H9 (cell line): ENCODE measurements at regions not wholly inside any gene's neighbourhood (a gene's known extent, or its start where the extent isn't known, plus 50 kb on each side); places are given as distances from the start of the nearest gene placed in this dataset.

ENCODE experiments used
- DNase-seq: peaks from one replicate; pipeline ENCODE4 v3.0.0-alpha.2; 2017
- H2AFZ ChIP-seq: one replicate; pipeline ENCODE4 v1.6.1; 2013; ENCODE audit warnings: mild to moderate bottlenecking, low read length, control low read depth, moderate library complexity
- H2AK5ac ChIP-seq: 2 replicates; pipeline ENCODE4 v1.6.1; 2013; ENCODE audit warnings: low read length, control low read depth, mixed read lengths; ENCODE audit not compliant: insufficient read length
- H2BK120ac ChIP-seq: one replicate; pipeline ENCODE4 v1.6.1; 2013; ENCODE audit warnings: low read depth, mild to moderate bottlenecking, low read length, control low read depth, inconsistent platforms; ENCODE audit not compliant: poor library complexity, severe bottlenecking
- H2BK12ac ChIP-seq: 2 replicates; pipeline ENCODE4 v1.6.1; 2013; ENCODE audit warnings: low read length, control low read depth, mixed read lengths, low read depth; ENCODE audit not compliant: insufficient read length
- H2BK15ac ChIP-seq: 2 replicates; pipeline ENCODE4 v1.6.1; 2013; ENCODE audit warnings: low read depth, low read length, control low read depth
- H2BK20ac ChIP-seq: one replicate; pipeline ENCODE4 v1.6.1; 2013; ENCODE audit warnings: low read depth, mild to moderate bottlenecking, low read length, control low read depth, inconsistent platforms; ENCODE audit not compliant: poor library complexity, severe bottlenecking
- H2BK5ac ChIP-seq: 2 replicates; pipeline ENCODE4 v1.6.1; 2013; ENCODE audit warnings: low read length, control low read depth, mixed read lengths; ENCODE audit not compliant: insufficient read length
- H3K14ac ChIP-seq: 2 replicates; pipeline ENCODE4 v1.6.1; 2013; ENCODE audit warnings: low read length, control low read depth; ENCODE audit not compliant: insufficient read depth
- H3K18ac ChIP-seq: 2 replicates; pipeline ENCODE4 v1.6.1; 2013; ENCODE audit warnings: low read depth, mild to moderate bottlenecking, mixed read lengths, low read length, control low read depth; ENCODE audit not compliant: insufficient read length
- H3K23ac ChIP-seq: 2 replicates; pipeline ENCODE4 v1.6.1; 2013; ENCODE audit warnings: low read length, control low read depth, mixed read lengths, low read depth; ENCODE audit not compliant: insufficient read length
- H3K23me2 ChIP-seq: 2 replicates; pipeline ENCODE4 v1.6.1; 2013; ENCODE audit warnings: low read depth, mild to moderate bottlenecking, mixed read lengths, low read length, control low read depth; ENCODE audit not compliant: insufficient read length, poor library complexity, severe bottlenecking
- H3K27ac ChIP-seq: 2 replicates; pipeline ENCODE4 v1.5.1; 2013; ENCODE audit warnings: low read length, control low read depth, mixed read lengths, low read depth; ENCODE audit not compliant: insufficient read length
- H3K27me3 ChIP-seq: 2 replicates; pipeline ENCODE4 v1.6.1; 2013; ENCODE audit warnings: low read length, control low read depth, inconsistent platforms; ENCODE audit not compliant: insufficient read depth
- H3K4ac ChIP-seq: 2 replicates; pipeline ENCODE4 v1.6.1; 2013; ENCODE audit warnings: low read depth, mild to moderate bottlenecking, control low read depth, inconsistent platforms, low read length, moderate library complexity
- H3K4me1 ChIP-seq: 2 replicates; pipeline ENCODE4 v1.6.1; 2013; ENCODE audit warnings: low read length, control low read depth, inconsistent platforms; ENCODE audit not compliant: insufficient read depth
- H3K4me2 ChIP-seq: 2 replicates; pipeline ENCODE4 v1.6.1; 2013; ENCODE audit warnings: low read length, control low read depth, mixed read lengths; ENCODE audit not compliant: insufficient read length, insufficient read depth
- H3K56ac ChIP-seq: 2 replicates; pipeline ENCODE4 v1.6.1; 2013; ENCODE audit warnings: low read depth, mild to moderate bottlenecking, mixed read lengths, low read length, control low read depth; ENCODE audit not compliant: insufficient read length
- H3K79me1 ChIP-seq: 2 replicates; pipeline ENCODE4 v1.6.1; 2013; ENCODE audit warnings: low read depth, mild to moderate bottlenecking, moderate library complexity, low read length, control low read depth, inconsistent platforms; ENCODE audit not compliant: insufficient read depth, poor library complexity, severe bottlenecking
- H3K79me2 ChIP-seq: 2 replicates; pipeline ENCODE4 v1.6.1; 2013; ENCODE audit warnings: low read length, control low read depth, inconsistent platforms; ENCODE audit not compliant: insufficient read depth
- H3K9ac ChIP-seq: 2 replicates; pipeline ENCODE4 v1.6.1; 2013; ENCODE audit warnings: low read length, control low read depth, mixed read lengths; ENCODE audit not compliant: insufficient read length; ENCODE audit errors: extremely low read depth
- H3K9me3 ChIP-seq: one replicate; pipeline ENCODE4 v1.6.1; 2013; ENCODE audit warnings: low read depth, low read length, inconsistent platforms; ENCODE audit not compliant: control insufficient read depth
- H3T11ph ChIP-seq: one replicate; pipeline ENCODE4 v1.6.1; 2013; ENCODE audit warnings: mild to moderate bottlenecking, low read length, control low read depth, inconsistent platforms
- H4K20me1 ChIP-seq: one replicate; pipeline ENCODE4 v1.6.1; 2013; ENCODE audit not compliant: control insufficient read depth, insufficient read length, insufficient read depth
- H4K5ac ChIP-seq: 2 replicates; pipeline ENCODE4 v1.6.1; 2013; ENCODE audit warnings: low read depth, mild to moderate bottlenecking, mixed read lengths, low read length, control low read depth; ENCODE audit not compliant: insufficient read length
- H4K8ac ChIP-seq: replicated peaks from 2 replicates; pipeline ENCODE4 v1.6.1; 2013; ENCODE audit warnings: low read length, control low read depth, mixed read lengths, low read depth; ENCODE audit not compliant: insufficient read length
- H4K91ac ChIP-seq: 2 replicates; pipeline ENCODE4 v1.6.1; 2013; ENCODE audit warnings: low read depth, mild to moderate bottlenecking, moderate library complexity, mixed read lengths, low read length, control low read depth; ENCODE audit not compliant: insufficient read length
- H3K27ac Mint-ChIP-seq, 3 experiments: 2 replicates in 2 of 3; 3 replicates in 1 of 3; pipeline ENCODE4 v1.8.0; 2020 to 2021; ENCODE audit warnings: mixed read lengths in 3 of 3, mild to moderate bottlenecking in 1 of 3, moderate library complexity in 1 of 3
- H3K27me3 Mint-ChIP-seq: 2 replicates; pipeline ENCODE4 v1.8.0; 2021; ENCODE audit warnings: low read depth, mild to moderate bottlenecking, moderate library complexity, mixed read lengths
- H3K36me3 Mint-ChIP-seq, 3 experiments: 2 replicates in 2 of 3; 3 replicates in 1 of 3; pipeline ENCODE4 v1.8.0; 2020 to 2021; ENCODE audit warnings: low read depth in 3 of 3, mixed read lengths in 3 of 3; ENCODE audit not compliant: insufficient read depth in 1 of 3
- H3K4me1 Mint-ChIP-seq, 2 experiments: 2 replicates each; pipeline ENCODE4 v1.8.0; 2020; ENCODE audit warnings: mixed read lengths in 2 of 2
- H3K4me3 Mint-ChIP-seq, 2 experiments: 2 replicates in 1 of 2; 3 replicates in 1 of 2; pipeline ENCODE4 v1.8.0; 2020 to 2021; ENCODE audit warnings: mild to moderate bottlenecking in 2 of 2, mixed read lengths in 2 of 2, moderate library complexity in 1 of 2
- H3K9me3 Mint-ChIP-seq, 2 experiments: 2 replicates in 1 of 2; 3 replicates in 1 of 2; pipeline ENCODE4 v1.8.0; 2020; ENCODE audit warnings: mild to moderate bottlenecking in 2 of 2, mixed read lengths in 2 of 2, moderate library complexity in 1 of 2
- WGBS: extraction: QIAGEN DNeasy Blood & Tissue Kit; methylation state at CpG from one replicate; pipeline ENCODE4 v1.1.7; 2013; ENCODE audit warnings: missing lambda C conversion rate, low lambda C conversion rate, mixed read lengths; ENCODE audit not compliant: insufficient read length; ENCODE audit errors: extremely low coverage; 5-methylcytosine and 5-hydroxymethylcytosine counted together
- TF ChIP-seq, protein P1 (sequence below): fragments of 200-600 bp; sonication (generic); conservative IDR thresholded peaks from 3 replicates; pipeline ENCODE4 v1.8.0; 2021; ENCODE audit warnings: antibody characterized with exemption, mild to moderate bottlenecking

- H3K79me1 ChIP-seq, result no peaks in the 10 kb centered on the region
- no peak for DNase-seq
- H2AK5ac ChIP-seq, result no peak overlapping the region
- H3K4me1 ChIP-seq, result no peaks in the 10 kb centered on the region
- no peaks in the 10 kb centered on the region for H3K36me3 Mint-ChIP-seq
- H3K9me3 ChIP-seq, result no peaks in the 10 kb centered on the region
- no peak overlapping the region for H4K91ac ChIP-seq
- H3K4me3 Mint-ChIP-seq, result no peak overlapping the region
- no peak overlapping the region for H2BK20ac ChIP-seq
- no peak overlapping the region for H3T11ph ChIP-seq
- no peak overlapping the region for H3K18ac ChIP-seq
- H3K27ac ChIP-seq, result no peak overlapping the region
- H2AFZ ChIP-seq, result no peak overlapping the region
- no peaks in the 10 kb centered on the region for H3K79me2 ChIP-seq
- H3K9ac ChIP-seq, result no peak overlapping the region
- H4K5ac ChIP-seq, result no peak overlapping the region
- H3K23me2 ChIP-seq, result no peaks in the 10 kb centered on the region
- no peak overlapping the region for H3K23ac ChIP-seq
- no peaks in the 10 kb centered on the region for H3K27me3 ChIP-seq
- H4K8ac ChIP-seq, result no peak overlapping the region
- no peak overlapping the region for H3K4ac ChIP-seq
- no peaks in the 10 kb centered on the region for H4K20me1 ChIP-seq
- no peaks in the 10 kb centered on the region for H3K4me1 Mint-ChIP-seq
- H3K27me3 Mint-ChIP-seq, result no peaks in the 10 kb centered on the region
- H2BK12ac ChIP-seq, result no peak overlapping the region
- no peaks in the 10 kb centered on the region for H3K9me3 Mint-ChIP-seq
- no peak overlapping the region for H3K14ac ChIP-seq
- no peak overlapping the region for H2BK120ac ChIP-seq
- H3K56ac ChIP-seq, result no peak overlapping the region
- H2BK5ac ChIP-seq, result no peak overlapping the region
- WGBS, result no CpG with 5 or more reads among the region's 4 CpGs
- H3K27ac Mint-ChIP-seq, result no peak overlapping the region
- TF ChIP-seq, protein P1, sequence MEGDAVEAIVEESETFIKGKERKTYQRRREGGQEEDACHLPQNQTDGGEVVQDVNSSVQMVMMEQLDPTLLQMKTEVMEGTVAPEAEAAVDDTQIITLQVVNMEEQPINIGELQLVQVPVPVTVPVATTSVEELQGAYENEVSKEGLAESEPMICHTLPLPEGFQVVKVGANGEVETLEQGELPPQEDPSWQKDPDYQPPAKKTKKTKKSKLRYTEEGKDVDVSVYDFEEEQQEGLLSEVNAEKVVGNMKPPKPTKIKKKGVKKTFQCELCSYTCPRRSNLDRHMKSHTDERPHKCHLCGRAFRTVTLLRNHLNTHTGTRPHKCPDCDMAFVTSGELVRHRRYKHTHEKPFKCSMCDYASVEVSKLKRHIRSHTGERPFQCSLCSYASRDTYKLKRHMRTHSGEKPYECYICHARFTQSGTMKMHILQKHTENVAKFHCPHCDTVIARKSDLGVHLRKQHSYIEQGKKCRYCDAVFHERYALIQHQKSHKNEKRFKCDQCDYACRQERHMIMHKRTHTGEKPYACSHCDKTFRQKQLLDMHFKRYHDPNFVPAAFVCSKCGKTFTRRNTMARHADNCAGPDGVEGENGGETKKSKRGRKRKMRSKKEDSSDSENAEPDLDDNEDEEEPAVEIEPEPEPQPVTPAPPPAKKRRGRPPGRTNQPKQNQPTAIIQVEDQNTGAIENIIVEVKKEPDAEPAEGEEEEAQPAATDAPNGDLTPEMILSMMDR, result no peak
- H3K4me2 ChIP-seq, result no peak overlapping the region
- H2BK15ac ChIP-seq, result no peak overlapping the region
These were observed 234.5 kb upstream of the FN1 start for GRCh38 chr2:215670396-215670795.
